Urinary bladder (tissue), 3 donors: ENCODE measurements at regions not wholly inside any gene's neighbourhood (a gene's known extent, or its start where the extent isn't known, plus 50 kb on each side); places are given as distances from the start of the nearest gene placed in this dataset.
"Not testable (repeated sequence)": the region's sequence is repeated elsewhere in the genome, so short reads cannot be mapped to it uniquely, and the experiment has no call there.

ENCODE experiments used
- DNase-seq: peaks from one replicate; pipeline ENCODE4 v3.0.0-alpha.2; 2015; ENCODE audit errors: extremely low spot score
- H3K27ac ChIP-seq: one replicate; pipeline ENCODE4 v1.5.1; 2013; ENCODE audit warnings: low read depth, mild to moderate bottlenecking, moderate library complexity
- H3K36me3 ChIP-seq: one replicate; pipeline ENCODE4 v1.6.1; 2013; ENCODE audit warnings: mild to moderate bottlenecking, moderate library complexity; ENCODE audit not compliant: insufficient read depth
- H3K4me1 ChIP-seq: one replicate; pipeline ENCODE4 v1.6.1; 2013; ENCODE audit warnings: mild to moderate bottlenecking, moderate library complexity; ENCODE audit not compliant: insufficient read depth
- H3K4me3 ChIP-seq: one replicate; pipeline ENCODE4 v1.5.1; 2013; ENCODE audit warnings: low read depth, low read length
- WGBS: extraction: QIAGEN DNeasy Blood & Tissue Kit; methylation state at CpG from one replicate; pipeline ENCODE4 v1.1.7; 2013; 5-methylcytosine and 5-hydroxymethylcytosine counted together
- donor health status: healthy with polysubstance abuse.
- donor health status: healthy.

DNA sequence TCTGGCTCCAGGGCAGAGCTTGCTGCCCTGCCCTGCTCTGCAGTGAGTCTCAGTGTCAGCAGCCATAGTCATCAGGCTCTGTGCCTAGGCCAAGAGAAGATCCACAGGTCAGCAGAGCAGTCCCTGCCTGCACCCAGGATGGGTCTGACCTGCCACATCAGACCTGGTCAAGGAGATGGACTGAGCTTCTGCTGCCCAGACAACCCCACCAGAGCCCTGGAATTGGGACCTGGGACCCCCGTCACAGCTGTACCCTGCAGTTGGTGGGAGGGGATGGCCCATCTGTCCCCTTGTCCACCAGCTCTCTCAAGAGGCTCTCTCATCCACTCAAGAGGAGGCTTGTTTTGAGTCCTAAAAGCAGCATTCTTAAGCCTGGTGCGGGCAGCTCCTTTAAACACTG lies 142.6 kb downstream of the TFCP2L1 start:
- DNase-seq, result no peak
- WGBS, result 86% methylated on average over 2 of the region's 2 CpGs
- Histone ChIP-seq H3K27ac (no peak overlapping the region), H3K4me1 (no peaks in the 10 kb centered on the region), H3K4me3 (no peak overlapping the region), H3K36me3 (no peaks in the 10 kb centered on the region)

DNA sequence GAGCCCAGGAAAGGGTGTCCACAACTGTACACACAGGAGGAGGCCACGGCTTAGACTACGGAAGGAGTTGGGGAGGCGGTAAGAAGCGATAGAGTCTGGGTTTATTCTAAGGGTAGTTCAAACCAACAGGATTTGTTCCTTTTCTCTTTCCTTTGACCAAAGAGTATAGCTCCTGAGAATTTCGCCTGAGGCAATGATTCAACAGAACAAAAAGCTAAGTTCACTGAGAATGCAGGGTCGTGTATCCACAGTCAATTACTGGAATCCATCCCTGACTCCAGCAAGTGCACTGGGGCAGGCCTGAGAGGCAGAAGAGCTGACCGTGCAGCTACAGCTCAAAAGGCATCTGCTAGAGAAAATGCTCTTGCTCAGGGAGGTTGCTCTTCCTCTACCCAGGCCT lies 140.9 kb downstream of the TFCP2L1 start:
- no peaks in the 10 kb centered on the region for H3K4me1 ChIP-seq
- 83% methylated on average over 7 of the region's 7 CpGs for WGBS
- no peak for DNase-seq
- no peak overlapping the region for H3K27ac ChIP-seq
- no peaks in the 10 kb centered on the region for H3K36me3 ChIP-seq
- H3K4me3 ChIP-seq, result no peak overlapping the region

DNA sequence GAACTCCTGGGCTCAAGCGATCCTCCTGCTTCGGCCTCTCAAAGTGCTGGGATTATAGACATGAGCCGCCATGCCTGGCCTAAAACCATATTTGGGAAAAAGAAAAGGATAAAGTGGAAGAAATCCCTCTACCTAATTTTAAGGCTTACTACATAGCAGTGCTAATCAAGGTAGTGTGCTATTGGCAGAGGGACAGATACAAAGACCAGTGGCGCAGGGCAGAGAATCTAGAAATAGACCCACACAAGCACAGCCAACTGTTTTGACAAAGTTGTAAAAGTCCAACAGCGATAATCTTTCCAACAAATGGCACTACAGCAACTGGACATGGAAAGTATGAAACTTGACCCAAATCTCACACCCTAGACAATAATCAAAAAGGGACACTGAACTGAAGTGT lies 138.4 kb downstream of the TFCP2L1 start:
- Histone ChIP-seq H3K4me1 (peaks cover 1% of the 10 kb centered on the region), H3K27ac (no peak overlapping the region), H3K36me3 (no peaks in the 10 kb centered on the region), H3K4me3 (no peak overlapping the region)
- DNase-seq, result no peak
- WGBS, result 90% methylated on average over 5 of the region's 5 CpGs

DNA sequence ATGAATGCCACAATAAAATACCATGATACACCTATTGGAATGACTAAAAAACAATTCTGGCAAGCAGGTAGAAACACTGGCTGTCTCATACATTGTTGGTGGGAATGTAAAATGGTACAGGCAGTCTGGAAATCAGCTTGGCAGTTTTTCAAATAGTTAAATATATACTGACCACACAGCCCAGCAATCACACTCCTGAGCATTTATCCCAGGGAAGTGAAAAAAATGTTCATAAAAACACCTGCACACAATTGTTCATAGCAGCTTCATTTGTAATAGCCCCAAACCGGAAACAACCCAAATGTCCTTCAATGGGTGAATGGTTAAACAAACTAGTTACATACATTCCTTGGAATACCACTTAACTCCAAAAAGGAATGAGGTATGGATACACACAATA lies 137.2 kb downstream of the TFCP2L1 start:
- H3K27ac ChIP-seq, result no peak overlapping the region
- no peak for DNase-seq
- no peak overlapping the region for H3K4me3 ChIP-seq
- WGBS, result 89% methylated on average over 1 of the region's 1 CpG
- peaks cover 1% of the 10 kb centered on the region for H3K4me1 ChIP-seq
- H3K36me3 ChIP-seq, result no peaks in the 10 kb centered on the region

DNA sequence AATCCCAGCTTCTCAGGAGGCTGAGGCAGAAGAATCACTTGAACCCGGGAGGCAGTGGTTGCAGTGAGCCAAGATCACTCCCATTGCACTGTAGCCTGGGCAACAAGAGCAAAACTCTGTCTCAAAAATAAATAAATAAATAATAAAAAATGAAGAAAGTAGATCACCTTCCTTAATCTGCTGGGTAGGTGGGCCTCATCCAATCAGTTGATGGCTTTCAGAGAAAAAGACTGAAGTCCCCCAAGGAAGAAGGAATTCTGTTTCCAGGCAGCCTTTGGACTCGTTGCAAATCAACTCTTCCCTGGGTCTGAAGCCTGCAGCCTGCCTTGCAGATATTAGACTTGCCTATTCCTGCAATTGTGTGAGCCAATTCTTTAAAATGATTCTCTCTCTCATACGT lies 136.5 kb downstream of the TFCP2L1 start:
- Histone ChIP-seq H3K4me3 (no peak overlapping the region), H3K36me3 (no peaks in the 10 kb centered on the region), H3K4me1 (peaks cover 1% of the 10 kb centered on the region), H3K27ac (no peak overlapping the region)
- 72% methylated on average over 3 of the region's 3 CpGs for WGBS
- DNase-seq, result no peak

DNA sequence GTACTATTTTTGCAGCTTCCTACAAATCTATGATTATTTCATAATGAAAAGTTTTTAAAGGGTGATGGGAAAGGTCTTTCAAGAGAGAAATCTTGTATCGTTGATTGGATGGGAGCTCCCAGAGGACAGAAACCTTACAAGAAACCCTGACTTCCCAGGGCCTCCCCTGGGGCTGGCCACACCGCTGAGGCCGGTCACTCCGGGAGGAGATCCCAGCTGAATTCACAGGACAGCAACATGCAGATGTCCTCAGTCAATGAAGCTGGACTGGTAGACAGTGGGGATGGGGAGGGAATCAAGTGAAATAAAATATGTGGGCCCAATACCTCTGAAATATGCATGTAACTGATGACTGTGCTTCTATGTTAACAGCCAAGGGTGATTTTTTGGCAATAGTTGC lies 135.6 kb downstream of the TFCP2L1 start:
- no peak overlapping the region for H3K27ac ChIP-seq
- H3K4me1 ChIP-seq, result peaks cover 1% of the 10 kb centered on the region
- DNase-seq, result no peak
- H3K4me3 ChIP-seq, result no peak overlapping the region
- no peaks in the 10 kb centered on the region for H3K36me3 ChIP-seq
- WGBS, result 79% methylated on average over 4 of the region's 4 CpGs

DNA sequence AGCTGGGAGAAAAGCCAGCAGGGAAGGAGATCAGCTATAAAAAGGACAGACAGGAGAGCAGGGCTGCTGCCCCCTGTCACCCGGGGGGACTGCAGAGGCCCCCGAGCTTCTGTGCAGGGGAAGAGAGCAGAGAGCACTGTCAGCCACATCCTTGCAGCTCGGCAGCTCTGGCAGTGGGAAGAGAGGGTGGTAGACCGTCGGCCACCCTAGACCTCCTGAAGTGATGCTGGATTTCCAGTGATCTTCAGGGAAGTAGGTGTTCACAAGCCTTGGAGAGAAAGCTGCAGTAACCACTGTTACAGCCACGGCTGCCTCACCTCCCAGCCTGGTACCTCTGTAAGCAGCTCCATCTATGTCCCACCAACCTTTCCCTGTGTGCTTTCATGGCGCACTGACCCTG lies 134.9 kb downstream of the TFCP2L1 start:
- H3K36me3 ChIP-seq, result no peaks in the 10 kb centered on the region
- H3K4me1 ChIP-seq, result peaks cover 1% of the 10 kb centered on the region
- no peak for DNase-seq
- WGBS, result 68% methylated on average over 7 of the region's 7 CpGs
- no peak overlapping the region for H3K27ac ChIP-seq
- H3K4me3 ChIP-seq, result no peak overlapping the region

DNA sequence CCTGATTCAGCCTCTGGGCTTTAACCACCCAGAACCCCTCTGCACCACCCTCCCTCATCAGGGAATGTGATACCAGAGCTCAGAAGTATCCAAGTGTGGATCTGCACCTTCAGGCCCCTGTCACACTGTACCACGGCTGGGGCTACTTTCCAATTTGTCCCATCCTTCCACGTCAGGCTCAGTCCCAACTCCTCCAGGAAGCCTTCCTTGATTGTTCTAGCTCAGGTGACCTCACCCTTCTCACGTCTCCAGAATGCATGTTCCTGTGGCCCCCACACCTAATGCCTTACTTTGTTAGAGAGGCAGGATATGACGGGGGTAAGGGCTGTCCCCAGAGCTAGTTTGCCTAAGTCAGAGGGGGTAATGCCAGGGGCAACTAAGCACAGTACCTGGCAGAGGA lies 134.3 kb downstream of the TFCP2L1 start:
- Histone ChIP-seq H3K27ac (no peak overlapping the region), H3K36me3 (no peaks in the 10 kb centered on the region), H3K4me1 (peaks cover 1% of the 10 kb centered on the region), H3K4me3 (no peak overlapping the region)
- 81% methylated on average over 4 of the region's 4 CpGs for WGBS
- no peak for DNase-seq

DNA sequence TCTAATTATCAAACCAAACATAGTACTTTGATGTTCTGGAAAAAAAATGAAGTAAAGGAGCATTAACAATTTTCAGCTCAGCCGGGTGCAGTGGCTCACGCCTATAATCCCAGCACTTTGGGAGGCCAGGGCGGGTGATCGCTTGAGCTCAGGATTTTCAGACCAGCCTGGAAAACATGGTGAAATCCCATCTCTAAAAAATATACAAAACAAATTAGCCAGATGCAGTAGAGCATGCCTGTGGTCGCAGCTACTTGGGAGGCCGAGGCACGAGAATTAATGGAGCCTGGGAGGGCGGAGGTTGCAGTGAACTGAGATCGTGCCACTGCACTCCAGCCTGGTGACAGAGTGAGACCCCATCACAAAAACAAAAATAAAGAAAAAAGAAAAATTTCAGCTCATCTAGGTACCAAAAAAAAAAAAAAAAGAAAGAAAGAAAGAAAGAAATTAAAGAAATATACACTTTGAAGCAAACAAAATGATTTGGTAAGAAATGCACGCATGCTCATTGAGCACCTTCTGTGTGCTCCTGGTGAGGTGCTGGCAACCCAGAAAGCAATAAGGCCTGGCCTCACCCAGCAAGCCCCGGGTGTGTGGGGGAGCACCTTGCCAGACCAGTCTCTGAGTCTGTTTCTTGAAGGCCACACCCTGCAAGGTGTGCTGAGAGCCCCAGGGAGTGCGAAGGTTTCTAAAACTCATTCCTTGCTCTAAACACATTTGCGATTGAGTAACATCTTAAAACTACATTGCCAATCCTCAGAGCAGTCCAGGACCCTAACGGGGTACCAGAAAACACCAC lies 133.5 kb downstream of the TFCP2L1 start:
- H3K27ac ChIP-seq, result peak overlapping the region; percentile 74
- H3K4me1 ChIP-seq, result peaks cover 1% of the 10 kb centered on the region
- no peaks in the 10 kb centered on the region for H3K36me3 ChIP-seq
- WGBS, result 80% methylated on average over 14 of the region's 14 CpGs
- peak; percentile 14 for DNase-seq
- H3K4me3 ChIP-seq, result no peak overlapping the region

DNA sequence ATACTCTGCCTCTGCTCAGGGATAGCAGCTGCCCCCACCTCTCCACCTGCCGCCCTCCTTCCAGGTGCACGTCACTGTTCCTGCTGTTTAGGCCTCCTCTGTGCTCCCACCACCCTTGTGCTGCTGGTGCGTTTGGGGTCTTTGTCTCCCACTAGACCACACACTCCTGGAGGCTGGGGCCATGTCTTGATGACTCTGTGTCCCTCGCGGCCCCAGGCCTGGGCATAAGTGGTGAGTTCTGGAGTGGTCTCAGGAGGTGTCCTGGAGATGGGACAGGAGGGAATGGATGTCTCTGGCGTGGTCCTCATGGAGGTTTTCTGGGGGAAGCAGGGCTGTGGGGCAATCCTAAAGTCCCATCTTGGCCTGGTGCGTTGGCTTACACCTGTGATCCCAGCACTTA lies 132.1 kb downstream of the TFCP2L1 start:
- Histone ChIP-seq H3K36me3 (no peaks in the 10 kb centered on the region), H3K4me1 (peaks cover 1% of the 10 kb centered on the region), H3K4me3 (no peak overlapping the region), H3K27ac (no peak overlapping the region)
- WGBS, result 92% methylated on average over 7 of the region's 7 CpGs
- DNase-seq, result no peak

DNA sequence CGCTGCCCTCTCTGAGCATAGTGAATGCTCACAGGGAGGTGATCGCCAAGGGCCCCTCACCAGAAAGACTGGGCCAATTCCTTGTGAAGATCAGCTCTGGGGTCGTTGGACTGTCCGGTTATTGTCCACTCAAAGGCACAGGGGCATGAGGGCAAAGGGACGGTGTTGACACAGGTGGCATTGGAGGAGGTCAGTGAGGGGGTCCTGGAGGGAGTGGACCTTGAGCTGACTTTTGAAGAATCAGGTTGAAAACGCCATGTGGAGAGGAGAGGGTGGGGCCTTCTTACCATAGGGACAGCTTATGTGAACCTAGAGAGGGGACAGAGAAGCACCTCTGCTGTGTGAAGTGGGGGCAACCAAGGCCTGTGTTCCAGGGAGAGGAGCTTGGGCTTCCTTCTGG lies 131.5 kb downstream of the TFCP2L1 start:
- H3K4me1 ChIP-seq, result peaks cover 1% of the 10 kb centered on the region
- no peak for DNase-seq
- no peak overlapping the region for H3K4me3 ChIP-seq
- H3K27ac ChIP-seq, result no peak overlapping the region
- WGBS, result 91% methylated on average over 6 of the region's 6 CpGs
- H3K36me3 ChIP-seq, result no peaks in the 10 kb centered on the region

DNA sequence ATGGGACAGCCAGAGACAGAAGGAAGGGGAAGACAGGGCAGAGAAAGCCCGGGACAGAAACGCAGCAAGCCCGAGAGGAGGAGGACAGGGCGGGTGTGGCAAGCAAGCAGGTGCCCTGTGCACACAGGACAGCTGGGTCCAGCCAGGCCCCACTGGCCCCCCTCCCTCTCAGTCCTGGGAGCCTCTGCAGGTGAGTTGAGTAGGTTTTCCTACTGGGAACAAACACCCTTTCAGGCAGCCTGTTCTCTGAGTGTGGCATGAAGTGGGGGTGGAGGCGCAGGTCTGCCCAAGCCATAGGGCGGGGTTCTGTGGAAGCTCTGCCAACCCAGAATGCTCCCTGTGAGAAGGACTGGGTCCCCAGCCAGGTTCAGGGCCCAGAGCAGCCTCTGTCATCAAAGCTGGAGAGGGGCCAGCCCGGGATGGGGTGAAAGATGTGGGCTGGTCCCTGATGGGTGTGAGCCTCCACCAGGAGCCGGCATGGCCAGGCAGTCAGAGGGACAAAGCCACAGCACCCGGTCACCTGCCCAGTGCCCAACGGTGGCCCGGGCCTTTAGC lies 129.4 kb downstream of the TFCP2L1 start:
- no peak overlapping the region for H3K4me3 ChIP-seq
- 82% methylated on average over 11 of the region's 11 CpGs for WGBS
- H3K27ac ChIP-seq, result no peak overlapping the region
- H3K4me1 ChIP-seq, result peaks cover 1% of the 10 kb centered on the region
- DNase-seq, result no peak
- no peaks in the 10 kb centered on the region for H3K36me3 ChIP-seq

DNA sequence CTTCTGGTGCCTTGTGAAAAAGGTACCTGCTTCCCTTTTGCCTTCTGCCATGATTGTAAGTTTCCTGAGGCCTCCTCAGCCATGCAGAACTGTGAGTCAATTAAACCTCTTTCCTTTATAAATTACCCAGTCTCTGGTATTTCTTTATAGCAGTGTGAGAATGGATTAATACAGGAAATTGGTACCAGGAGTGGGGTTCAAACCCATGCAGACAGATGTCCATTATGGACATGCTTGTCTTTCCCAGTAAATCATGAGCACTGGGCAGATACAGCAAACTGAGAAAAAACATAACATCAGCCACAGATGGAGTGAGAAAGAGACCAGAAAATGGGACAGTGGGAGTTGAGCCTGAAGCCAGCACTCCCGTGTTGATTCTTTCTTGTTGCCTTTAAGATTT lies 127.5 kb downstream of the TFCP2L1 start:
- H3K36me3 ChIP-seq, H3K27ac ChIP-seq, H3K4me1 ChIP-seq, DNase-seq, H3K4me3 ChIP-seq: not testable (repeated sequence)
- 93% methylated on average over 1 of the region's 1 CpG for WGBS

DNA sequence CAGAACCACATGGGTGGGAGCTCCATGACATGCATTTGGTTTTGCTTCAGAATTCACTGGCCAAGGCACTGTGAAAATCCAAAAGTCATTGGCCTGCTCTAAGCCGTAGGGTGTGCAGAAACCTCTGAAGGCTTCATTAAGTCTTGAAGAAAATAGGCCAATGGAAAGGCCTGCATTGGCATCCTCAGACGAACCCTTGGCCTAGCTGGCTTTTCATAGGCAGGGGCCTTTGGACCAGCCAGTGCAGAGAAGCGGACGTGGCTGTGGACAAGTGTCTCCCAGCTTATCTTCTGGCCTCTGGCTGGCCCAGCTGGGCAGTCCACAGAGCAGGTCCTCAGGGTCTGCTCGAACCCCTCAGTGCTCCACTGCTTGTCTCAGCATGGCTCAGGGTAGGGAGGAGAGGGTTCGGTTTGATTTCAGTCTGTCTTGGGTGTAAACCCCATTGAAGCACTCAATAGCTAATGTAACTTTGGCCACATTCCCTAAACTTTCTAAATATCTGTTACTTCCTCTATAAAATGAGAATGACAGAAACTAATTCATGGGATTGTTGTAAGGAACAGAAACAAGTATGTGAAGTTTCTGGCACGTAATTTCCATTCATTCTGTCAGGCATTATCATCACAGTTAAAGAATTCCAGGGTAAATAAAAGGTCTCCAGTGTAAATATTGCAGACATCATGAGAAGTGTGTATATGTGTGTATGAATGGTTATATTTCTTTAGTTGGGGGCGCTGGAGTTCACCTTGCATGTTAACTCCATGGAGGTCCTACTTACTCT lies 125.5 kb downstream of the TFCP2L1 start:
- WGBS, result 76% methylated on average over 8 of the region's 8 CpGs
- H3K27ac ChIP-seq, result no peak overlapping the region
- H3K4me1 ChIP-seq, result no peaks in the 10 kb centered on the region
- no peaks in the 10 kb centered on the region for H3K36me3 ChIP-seq
- no peak for DNase-seq
- H3K4me3 ChIP-seq, result no peak overlapping the region
